ENCODE measurements at regions not wholly inside any gene's neighbourhood (a gene's known extent, or its start where the extent isn't known, plus 50 kb on each side); places are given as distances from the start of the nearest gene placed in this dataset.

- no peak overlapping the region for H3K4me3 ChIP-seq
- no peak for DNase-seq (ENCODE audit: low read depth in 1 of 2, low spot score in 1 of 2)
- no peaks in the 10 kb centered on the region for H3K36me3 ChIP-seq
- H3K9me3 ChIP-seq (ENCODE audit: low read depth): no peaks in the 10 kb centered on the region
- no peak for TF ChIP-seq CTCF (IDR thresholded peaks at IDR 0.05; ENCODE audit: low read depth, low read length)
- H3K27ac ChIP-seq: no peak overlapping the region
- H3K4me1 ChIP-seq (ENCODE audit: low read depth): no peaks in the 10 kb centered on the region
- no peaks in the 10 kb centered on the region for H3K27me3 ChIP-seq
These were observed 441.6 kb upstream of the PIK3C3 start for GRCh38 chr18:41513438-41513837.

GRCh38 chr18:41504316-41504715, 450.7 kb upstream of the PIK3C3 start:
- Histone ChIP-seq H3K4me3 (no peak overlapping the region), H3K27me3 (no peaks in the 10 kb centered on the region), H3K4me1 (ENCODE audit: low read depth) (peaks cover 10% of the 10 kb centered on the region), H3K36me3 (no peaks in the 10 kb centered on the region), H3K9me3 (ENCODE audit: low read depth) (no peaks in the 10 kb centered on the region), H3K27ac (no peak overlapping the region)
- no peak for DNase-seq (ENCODE audit: low read depth in 1 of 2, low spot score in 1 of 2)
- no peak for TF ChIP-seq CTCF (IDR thresholded peaks at IDR 0.05; ENCODE audit: low read depth, low read length)

- no peak for TF ChIP-seq CTCF (IDR thresholded peaks at IDR 0.05; ENCODE audit: low read depth, low read length)
- Histone ChIP-seq H3K9me3 (ENCODE audit: low read depth) (no peaks in the 10 kb centered on the region), H3K36me3 (no peaks in the 10 kb centered on the region), H3K4me1 (ENCODE audit: low read depth) (peaks cover 10% of the 10 kb centered on the region), H3K4me3 (no peak overlapping the region), H3K27ac (no peak overlapping the region), H3K27me3 (no peaks in the 10 kb centered on the region)
- DNase-seq (ENCODE audit: low read depth in 1 of 2, low spot score in 1 of 2): no peak
These were observed 453.2 kb upstream of the PIK3C3 start for GRCh38 chr18:41501848-41502247.

GRCh38 chr18:41499345-41499744, 455.7 kb upstream of the PIK3C3 start:
- no peak for TF ChIP-seq CTCF (IDR thresholded peaks at IDR 0.05; ENCODE audit: low read depth, low read length)
- Histone ChIP-seq H3K27me3 (no peaks in the 10 kb centered on the region), H3K27ac (no peak overlapping the region), H3K9me3 (ENCODE audit: low read depth) (no peaks in the 10 kb centered on the region), H3K4me1 (ENCODE audit: low read depth) (no peaks in the 10 kb centered on the region), H3K36me3 (no peaks in the 10 kb centered on the region), H3K4me3 (no peak overlapping the region)
- DNase-seq (ENCODE audit: low read depth in 1 of 2, low spot score in 1 of 2): no peak

- H3K9me3 ChIP-seq (ENCODE audit: low read depth): no peaks in the 10 kb centered on the region
- no peaks in the 10 kb centered on the region for H3K36me3 ChIP-seq
- no peak for DNase-seq (ENCODE audit: low read depth in 1 of 2, low spot score in 1 of 2)
- H3K27ac ChIP-seq: no peak overlapping the region
- no peaks in the 10 kb centered on the region for H3K27me3 ChIP-seq
- H3K4me1 ChIP-seq (ENCODE audit: low read depth): no peaks in the 10 kb centered on the region
- no peak overlapping the region for H3K4me3 ChIP-seq
- no peak for TF ChIP-seq CTCF (IDR thresholded peaks at IDR 0.05; ENCODE audit: low read depth, low read length)
These were observed 464.2 kb upstream of the PIK3C3 start for GRCh38 chr18:41490861-41491260.

- Histone ChIP-seq H3K27me3 (no peaks in the 10 kb centered on the region), H3K27ac (no peak overlapping the region), H3K9me3 (ENCODE audit: low read depth) (no peaks in the 10 kb centered on the region), H3K36me3 (no peaks in the 10 kb centered on the region), H3K4me1 (ENCODE audit: low read depth) (no peaks in the 10 kb centered on the region), H3K4me3 (no peak overlapping the region)
- TF ChIP-seq CTCF (IDR thresholded peaks at IDR 0.05; ENCODE audit: low read depth, low read length): no peak
- no peak for DNase-seq (ENCODE audit: low read depth in 1 of 2, low spot score in 1 of 2)
These were observed 468.5 kb upstream of the PIK3C3 start for GRCh38 chr18:41486575-41486974.

All from cardiac muscle cell (in vitro differentiated cells and primary cell).